NB4 (cell line): ENCODE measurements at regions not wholly inside any gene's neighbourhood (a gene's known extent, or its start where the extent isn't known, plus 50 kb on each side); places are given as distances from the start of the nearest gene placed in this dataset.

Experiments
- CTCF ChIP-seq: IDR thresholded peaks from one replicate; pipeline ENCODE4 v1.5.1; 2012; ENCODE audit warnings: low read depth, low read length
- MAX ChIP-seq: IDR thresholded peaks from 2 replicates; pipeline ENCODE4 v1.6.1; 2011; ENCODE audit warnings: low read depth, low read length
- MYC ChIP-seq: IDR thresholded peaks from 2 replicates; pipeline ENCODE4 v1.6.1; 2011; ENCODE audit warnings: low read depth, low read length
- POLR2A ChIP-seq: IDR thresholded peaks from 2 replicates; pipeline ENCODE4 v1.6.1; 2011; ENCODE audit warnings: mild to moderate bottlenecking; ENCODE audit not compliant: insufficient read length; ENCODE audit errors: extremely low read depth

- TF ChIP-seq POLR2A (no peak), CTCF (no peak), MAX (no peak), MYC (no peak)
These were observed 59.3 kb upstream of the NEGR1 start for GRCh38 chr1:72341661-72342060.
